KMS-11 (cell line): ENCODE measurements at regions not wholly inside any gene's neighbourhood (a gene's known extent, or its start where the extent isn't known, plus 50 kb on each side); places are given as distances from the start of the nearest gene placed in this dataset.

Source experiments
- H2AFZ ChIP-seq: fragments of 200-600 bp; sonication (generic); 2 replicates; pipeline ENCODE4 v1.6.1; 2016; ENCODE audit warnings: antibody characterized with exemption, mixed run types, low read depth
- H3K27ac ChIP-seq: fragments of 200-600 bp; sonication (generic); 2 replicates; pipeline ENCODE4 v1.6.1; 2016; ENCODE audit warnings: mild to moderate bottlenecking, mixed run types
- H3K27me3 ChIP-seq: fragments of 200-600 bp; sonication (generic); 2 replicates; pipeline ENCODE4 v1.6.1; 2017; ENCODE audit warnings: mild to moderate bottlenecking, low read depth, mixed run types, moderate library complexity; ENCODE audit not compliant: insufficient read depth
- H3K36me3 ChIP-seq: fragments of 200-600 bp; sonication (generic); 2 replicates; pipeline ENCODE4 v1.6.1; 2017; ENCODE audit warnings: mild to moderate bottlenecking, mixed run types; ENCODE audit not compliant: insufficient read depth
- H3K4me1 ChIP-seq: fragments of 200-600 bp; sonication (generic); 2 replicates; pipeline ENCODE4 v1.6.1; 2016; ENCODE audit warnings: mild to moderate bottlenecking, low read depth, mixed run types; ENCODE audit not compliant: poor library complexity, severe bottlenecking
- H3K4me2 ChIP-seq: fragments of 200-600 bp; sonication (generic); 2 replicates; pipeline ENCODE4 v1.7.0; 2016; ENCODE audit warnings: mild to moderate bottlenecking, mixed run types
- H3K4me3 ChIP-seq: fragments of 200-600 bp; sonication (generic); IDR thresholded peaks from 2 replicates; pipeline ENCODE4 v1.6.1; 2017; ENCODE audit warnings: low read depth, low read length, mixed read lengths; ENCODE audit not compliant: insufficient read depth
- H3K79me2 ChIP-seq: fragments of 200-600 bp; sonication (generic); 2 replicates; pipeline ENCODE4 v1.6.1; 2016; ENCODE audit warnings: low read depth, mixed run types; ENCODE audit not compliant: insufficient read depth
- H3K9ac ChIP-seq: fragments of 200-600 bp; sonication (generic); 2 replicates; pipeline ENCODE4 v1.6.1; 2016; ENCODE audit warnings: mild to moderate bottlenecking, mixed run types
- H4K20me1 ChIP-seq: fragments of 200-600 bp; sonication (generic); 2 replicates; pipeline ENCODE4 v1.6.1; 2016; ENCODE audit warnings: mild to moderate bottlenecking, mixed run types; ENCODE audit not compliant: insufficient read depth
- CTCF ChIP-seq: fragments of 200-600 bp; sonication (generic); conservative IDR thresholded peaks from 2 replicates; pipeline ENCODE4 v1.6.1; 2017; ENCODE audit warnings: low read depth, mild to moderate bottlenecking, antibody characterized with exemption, low read length, moderate library complexity, mixed read lengths

GRCh38 chr22:27274770-27275449, 526.6 kb downstream of the MN1 start:
- no peak overlapping the region for H2AFZ ChIP-seq
- no peak overlapping the region for H3K4me2 ChIP-seq
- no peaks in the 10 kb centered on the region for H3K4me1 ChIP-seq
- H3K36me3 ChIP-seq, result no peaks in the 10 kb centered on the region
- no peak overlapping the region for H3K9ac ChIP-seq
- no peak overlapping the region for H3K4me3 ChIP-seq
- peaks cover 2% of the 10 kb centered on the region; the same call in 1 of the 2 replicates for H3K27me3 ChIP-seq
- no peaks in the 10 kb centered on the region for H4K20me1 ChIP-seq
- TF ChIP-seq CTCF, result no peak
- H3K79me2 ChIP-seq, result no peaks in the 10 kb centered on the region
- no peak overlapping the region for H3K27ac ChIP-seq

- no peaks in the 10 kb centered on the region for H4K20me1 ChIP-seq
- TF ChIP-seq CTCF, result no peak
- H3K4me3 ChIP-seq, result no peak overlapping the region
- H3K79me2 ChIP-seq, result no peaks in the 10 kb centered on the region
- no peaks in the 10 kb centered on the region for H3K4me1 ChIP-seq
- H3K36me3 ChIP-seq, result no peaks in the 10 kb centered on the region
- no peak overlapping the region for H3K27ac ChIP-seq
- H3K27me3 ChIP-seq, result 0 out of 2 replicates have a peak, but pooled peaks cover 2% of the 10 kb centered on the region
- no peak overlapping the region for H3K9ac ChIP-seq
- H3K4me2 ChIP-seq, result no peak overlapping the region
- no peak overlapping the region for H2AFZ ChIP-seq
Measured at GRCh38 chr22:27278946-27279345, 522.6 kb downstream of the MN1 start.

GRCh38 chr22:27283240-27283639, 518.3 kb downstream of the MN1 start:
- H3K9ac ChIP-seq, result no peak overlapping the region
- 0 out of 2 replicates have a peak, but pooled peaks cover 2% of the 10 kb centered on the region for H3K27me3 ChIP-seq
- no peaks in the 10 kb centered on the region for H3K4me1 ChIP-seq
- H3K4me2 ChIP-seq, result no peak overlapping the region
- H3K36me3 ChIP-seq, result no peaks in the 10 kb centered on the region
- no peak overlapping the region for H3K27ac ChIP-seq
- H3K4me3 ChIP-seq, result no peak overlapping the region
- no peak for TF ChIP-seq CTCF
- H2AFZ ChIP-seq, result no peak overlapping the region
- no peaks in the 10 kb centered on the region for H4K20me1 ChIP-seq
- no peaks in the 10 kb centered on the region for H3K79me2 ChIP-seq

- Histone ChIP-seq H3K27me3 (0 out of 2 replicates have a peak, but pooled peaks cover 2% of the 10 kb centered on the region), H2AFZ (no peak overlapping the region), H3K79me2 (no peaks in the 10 kb centered on the region), H3K4me2 (no peak overlapping the region), H3K36me3 (no peaks in the 10 kb centered on the region), H3K4me3 (no peak overlapping the region), H3K4me1 (no peaks in the 10 kb centered on the region), H4K20me1 (no peaks in the 10 kb centered on the region), H3K9ac (no peak overlapping the region), H3K27ac (no peak overlapping the region)
- TF ChIP-seq CTCF, result no peak
Measured at GRCh38 chr22:27283714-27284113, 517.8 kb downstream of the MN1 start.
